Fibroblast of the aortic adventitia (primary cell): ENCODE measurements at regions not wholly inside any gene's neighbourhood (a gene's known extent, or its start where the extent isn't known, plus 50 kb on each side); places are given as distances from the start of the nearest gene placed in this dataset.

Experiments
- DNase-seq: peaks from one replicate; pipeline ENCODE4 v3.0.0-alpha.2; 2010; ENCODE audit warnings: low read depth
- H3K4me3 ChIP-seq: 2 replicates; pipeline ENCODE4 v1.5.1; 2011; ENCODE audit warnings: low read depth, mild to moderate bottlenecking, control low read depth, low read length, moderate library complexity
- TF ChIP-seq, protein P1 (sequence below): IDR thresholded peaks from 2 replicates; pipeline ENCODE4 v1.5.1; 2011; ENCODE audit warnings: mild to moderate bottlenecking, low read length, control low read depth, inconsistent platforms; ENCODE audit not compliant: insufficient read depth

GRCh38 chr18:27704736-27705361 is 472.1 kb downstream of the CDH2 start:
- H3K4me3 ChIP-seq = no peak overlapping the region
- no peak for DNase-seq
- TF ChIP-seq, protein P1, sequence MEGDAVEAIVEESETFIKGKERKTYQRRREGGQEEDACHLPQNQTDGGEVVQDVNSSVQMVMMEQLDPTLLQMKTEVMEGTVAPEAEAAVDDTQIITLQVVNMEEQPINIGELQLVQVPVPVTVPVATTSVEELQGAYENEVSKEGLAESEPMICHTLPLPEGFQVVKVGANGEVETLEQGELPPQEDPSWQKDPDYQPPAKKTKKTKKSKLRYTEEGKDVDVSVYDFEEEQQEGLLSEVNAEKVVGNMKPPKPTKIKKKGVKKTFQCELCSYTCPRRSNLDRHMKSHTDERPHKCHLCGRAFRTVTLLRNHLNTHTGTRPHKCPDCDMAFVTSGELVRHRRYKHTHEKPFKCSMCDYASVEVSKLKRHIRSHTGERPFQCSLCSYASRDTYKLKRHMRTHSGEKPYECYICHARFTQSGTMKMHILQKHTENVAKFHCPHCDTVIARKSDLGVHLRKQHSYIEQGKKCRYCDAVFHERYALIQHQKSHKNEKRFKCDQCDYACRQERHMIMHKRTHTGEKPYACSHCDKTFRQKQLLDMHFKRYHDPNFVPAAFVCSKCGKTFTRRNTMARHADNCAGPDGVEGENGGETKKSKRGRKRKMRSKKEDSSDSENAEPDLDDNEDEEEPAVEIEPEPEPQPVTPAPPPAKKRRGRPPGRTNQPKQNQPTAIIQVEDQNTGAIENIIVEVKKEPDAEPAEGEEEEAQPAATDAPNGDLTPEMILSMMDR = no peak

DNA sequence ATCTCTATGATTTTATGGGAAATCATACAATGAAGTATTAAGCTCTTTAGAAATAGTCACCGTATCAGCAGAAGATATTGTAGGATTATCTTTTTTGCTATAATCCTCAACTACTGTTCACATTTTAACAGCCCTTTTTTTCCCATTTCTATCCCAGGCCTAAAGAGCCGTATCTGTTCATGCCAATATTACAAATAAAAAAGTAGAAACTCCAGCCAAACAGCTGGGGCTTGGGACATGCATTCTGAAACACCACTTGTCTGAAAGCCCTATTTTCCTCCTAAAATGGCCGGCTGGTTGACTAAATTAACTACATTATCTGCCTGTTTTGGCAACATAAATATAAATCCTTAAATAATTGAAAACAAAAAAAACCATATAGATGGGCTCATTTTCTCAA is 477.8 kb downstream of the CDH2 start:
- no peak for DNase-seq
- TF ChIP-seq, protein P1 = no peak
- no peak overlapping the region for H3K4me3 ChIP-seq

- no peak for DNase-seq
- H3K4me3 ChIP-seq = no peak overlapping the region
- TF ChIP-seq, protein P1 = no peak
Observed at GRCh38 chr18:27696148-27696547, 480.8 kb downstream of the CDH2 start.

DNA sequence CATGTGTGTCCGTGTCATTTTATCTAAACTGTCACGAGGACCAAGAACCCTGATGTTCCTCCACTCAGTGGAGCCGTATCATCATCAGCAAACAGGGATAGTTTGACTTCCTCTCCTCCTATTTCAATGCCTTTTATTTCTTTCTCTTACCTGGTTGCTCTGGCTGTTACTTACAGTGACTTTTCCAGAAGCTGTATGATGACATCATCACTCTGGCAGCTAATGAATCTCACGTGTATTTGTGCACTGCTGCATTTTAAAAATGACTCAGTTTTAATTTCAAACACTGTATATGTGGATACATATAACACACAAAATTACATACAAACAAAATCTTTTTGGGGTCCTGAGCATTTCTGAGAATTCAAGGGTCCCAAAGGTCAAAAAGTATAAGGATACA is 481.4 kb downstream of the CDH2 start:
- TF ChIP-seq, protein P1 = no peak
- H3K4me3 ChIP-seq = no peak overlapping the region
- no peak for DNase-seq

DNA sequence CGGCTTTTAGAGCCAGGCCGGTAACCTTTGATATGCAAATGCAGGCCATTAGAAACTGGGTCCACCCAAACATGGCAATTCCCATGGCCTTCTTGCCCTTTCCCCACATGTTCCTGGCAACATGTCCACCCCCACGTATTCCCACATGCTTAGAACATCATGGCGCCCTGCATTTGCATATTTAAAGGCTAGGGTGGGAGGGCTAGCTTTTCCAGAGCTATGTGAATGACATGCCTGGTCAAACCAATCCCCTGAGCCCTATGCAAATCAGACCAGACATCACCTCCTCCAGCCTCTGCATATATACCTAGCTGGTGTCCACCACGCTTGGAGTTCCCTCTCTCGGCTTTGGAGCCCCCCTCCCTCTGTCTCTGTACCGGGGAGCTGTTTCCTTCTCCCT is 481.9 kb downstream of the CDH2 start:
- TF ChIP-seq, protein P1 = no peak
- DNase-seq = no peak
- no peak overlapping the region for H3K4me3 ChIP-seq

DNA sequence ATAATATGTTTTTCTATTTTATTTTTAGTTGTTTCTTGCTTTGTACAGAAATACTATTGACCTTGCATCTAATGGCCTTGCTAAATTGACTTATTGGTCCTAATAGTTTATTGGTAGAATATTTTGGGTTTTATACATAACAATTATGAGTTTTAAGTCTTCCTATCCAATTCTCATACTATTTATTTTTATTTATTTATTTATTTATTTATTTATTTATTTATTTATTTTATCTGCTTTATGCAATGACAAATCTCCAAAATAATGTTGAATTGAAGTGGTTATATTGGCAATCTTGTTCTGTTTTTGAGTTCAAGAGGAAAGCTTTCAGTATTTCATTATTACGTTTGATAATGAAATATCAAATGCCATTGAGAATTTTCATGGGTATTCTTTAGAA is 488.3 kb downstream of the CDH2 start:
- no peak overlapping the region for H3K4me3 ChIP-seq
- TF ChIP-seq, protein P1 = no peak
- no peak for DNase-seq
